HG02852 (cell line): ENCODE measurements at regions not wholly inside any gene's neighbourhood (a gene's known extent, or its start where the extent isn't known, plus 50 kb on each side); places are given as distances from the start of the nearest gene placed in this dataset.

ENCODE experiments used
- ATAC-seq: cut with Tn5 transposase; IDR thresholded peaks from one replicate; pipeline ENCODE4 v1.9.1; 2021; ENCODE audit warnings: mild to moderate bottlenecking, moderate library complexity; ENCODE audit not compliant: unreplicated experiment

DNA sequence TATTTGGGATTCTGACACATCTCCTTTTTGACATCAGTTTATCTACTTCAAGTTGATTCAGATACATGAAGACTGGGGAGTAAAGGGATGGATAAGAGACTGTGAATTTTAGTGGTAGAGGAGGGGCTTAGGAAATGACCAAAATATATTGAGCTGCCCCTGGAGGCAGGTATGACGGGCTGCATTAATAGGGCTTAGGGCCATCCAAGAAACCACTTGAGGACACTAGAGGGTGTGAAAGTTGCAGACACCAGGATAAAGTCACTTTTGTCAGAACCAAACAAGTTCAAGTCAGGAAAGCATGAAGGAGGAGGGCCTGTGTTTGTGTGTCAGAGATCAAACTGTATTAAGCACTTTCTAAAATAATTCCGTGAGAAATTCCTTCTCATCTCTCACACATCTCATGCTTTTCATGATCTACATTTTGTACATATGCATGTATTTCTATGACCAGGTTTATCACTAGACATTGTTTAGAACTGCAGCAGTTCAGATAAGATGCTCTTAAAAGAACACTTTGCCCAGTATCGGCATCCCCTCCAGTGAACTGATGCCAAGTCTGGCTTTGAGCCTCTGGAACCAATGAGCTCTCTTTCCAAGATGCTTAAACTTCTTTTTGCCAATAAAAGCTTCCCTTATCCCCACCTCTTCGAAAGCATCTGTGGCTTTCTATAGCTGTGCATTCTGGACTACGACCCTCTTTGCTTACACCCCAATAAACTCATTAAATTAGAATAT lies 136.9 kb downstream of the SLC38A1 start:
- ATAC-seq = no peak

DNA sequence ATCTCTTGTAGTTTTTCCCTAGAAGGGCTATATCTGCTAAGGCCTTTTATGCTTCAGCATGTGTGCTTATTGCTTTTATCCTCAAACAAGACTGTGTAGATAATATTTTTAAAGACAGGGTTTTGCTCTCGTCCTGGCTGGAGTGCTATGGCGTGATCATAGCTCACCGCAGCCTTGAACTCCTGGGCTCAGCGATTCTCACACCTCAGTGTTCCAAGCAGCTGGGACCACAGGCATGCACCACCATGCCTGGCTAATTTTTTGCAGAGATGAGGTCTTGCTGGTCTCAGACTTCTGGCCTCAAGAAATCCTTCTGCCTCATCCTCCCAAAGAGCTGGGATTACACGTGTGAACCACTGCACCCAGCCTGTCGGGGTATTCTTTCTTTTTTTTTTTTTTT lies 137.3 kb upstream of the SCAF11 start:
- no peak for ATAC-seq

DNA sequence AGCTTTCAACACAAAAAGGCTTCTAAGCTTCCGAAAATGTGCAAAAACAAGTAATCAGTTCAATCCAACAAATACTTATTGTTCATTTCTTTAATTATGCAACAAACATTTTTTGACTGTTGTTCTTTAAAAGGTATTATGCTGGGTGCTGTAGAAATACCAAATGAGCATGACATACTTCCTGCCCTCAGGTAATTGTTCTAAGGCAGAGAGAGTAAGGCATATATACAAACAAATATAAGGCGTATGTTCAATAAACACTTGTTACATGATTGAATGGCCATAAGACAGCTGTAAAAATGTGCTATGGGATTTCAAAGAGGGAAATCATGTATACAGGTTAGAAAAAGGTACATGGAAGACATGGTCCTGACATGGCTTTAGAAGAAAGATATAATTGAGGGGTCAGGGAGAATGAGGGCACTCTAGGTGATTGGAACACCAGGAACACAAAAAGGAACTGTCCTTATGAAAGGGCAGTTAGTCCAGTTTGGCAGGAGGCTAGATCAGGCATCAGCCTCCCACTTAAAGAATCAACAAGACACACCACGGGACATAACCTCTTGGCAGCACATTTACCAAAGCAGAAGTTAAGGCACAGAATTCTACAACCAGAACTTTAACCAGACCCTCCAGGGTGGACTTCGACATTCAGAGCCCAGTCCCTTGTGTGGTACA lies 135.8 kb upstream of the SCAF11 start:
- no peak for ATAC-seq

DNA sequence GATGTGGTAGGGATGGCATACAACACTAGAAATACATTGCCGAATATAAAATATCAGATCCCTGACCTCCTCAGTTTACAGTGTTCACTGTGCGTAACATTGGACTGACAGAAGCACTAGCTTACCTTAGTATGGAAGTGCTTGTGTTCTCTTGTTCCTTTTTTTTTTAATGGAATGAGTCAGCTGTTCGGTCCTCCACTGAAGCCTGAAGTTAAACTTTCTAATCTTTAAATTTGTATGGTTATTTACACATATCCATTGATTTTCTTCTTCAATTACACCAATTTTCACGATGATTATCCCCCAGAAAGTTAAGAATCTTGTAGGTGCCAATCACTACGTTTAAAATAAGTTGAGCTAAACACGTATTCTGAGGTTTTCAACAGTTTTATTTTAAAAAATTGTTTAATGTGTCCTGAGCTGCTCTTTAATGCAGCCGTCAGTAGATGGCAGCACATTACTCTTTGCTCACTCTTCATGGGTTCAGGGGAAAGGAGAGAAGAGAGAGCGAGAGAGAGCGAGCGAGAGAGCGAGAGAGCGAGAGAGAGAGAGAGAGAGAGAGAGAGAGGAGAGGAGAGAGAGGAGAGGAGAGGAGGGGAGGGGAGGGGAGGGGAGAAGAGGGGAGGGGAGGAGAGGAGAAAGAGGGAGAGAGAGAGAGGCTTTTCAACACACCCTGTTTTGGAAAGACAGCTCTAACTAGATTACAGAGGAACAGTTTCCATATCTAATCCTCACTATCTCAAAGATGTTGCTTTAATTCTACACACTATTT lies 134.7 kb upstream of the SCAF11 start:
- no peak for ATAC-seq

DNA sequence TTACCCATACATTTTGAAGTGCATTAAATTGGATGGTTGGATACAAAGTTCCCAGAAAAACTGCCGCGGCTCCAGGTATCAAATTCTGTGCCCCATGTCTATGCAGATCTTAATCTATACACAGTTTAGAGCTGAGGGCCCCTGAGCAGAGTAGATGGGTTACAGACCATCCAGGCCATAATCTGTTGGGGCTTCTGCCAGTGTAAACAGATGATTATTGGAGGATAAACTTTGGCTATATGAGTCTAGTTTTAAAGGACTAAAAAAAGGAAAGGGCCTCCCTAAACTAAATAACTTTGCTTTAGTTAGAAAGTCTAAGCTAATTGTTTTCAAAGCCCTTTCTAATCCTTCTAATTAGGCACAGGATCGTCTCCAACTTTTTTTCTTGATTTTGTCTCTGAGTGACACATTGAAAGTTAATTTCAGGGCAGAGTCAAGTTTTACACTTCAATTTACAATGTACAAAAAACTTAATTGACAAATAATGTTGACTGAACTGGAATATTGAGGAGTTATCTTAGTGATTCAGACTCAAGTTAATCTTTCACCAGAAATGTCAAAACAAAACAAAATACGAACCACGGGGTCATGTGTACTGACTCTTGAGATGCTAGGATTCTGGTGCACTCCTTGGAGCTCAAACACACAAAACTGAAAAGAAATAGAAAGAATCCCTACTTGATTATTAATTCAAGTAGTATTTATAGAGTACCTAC lies 133.9 kb upstream of the SCAF11 start:
- ATAC-seq = no peak

DNA sequence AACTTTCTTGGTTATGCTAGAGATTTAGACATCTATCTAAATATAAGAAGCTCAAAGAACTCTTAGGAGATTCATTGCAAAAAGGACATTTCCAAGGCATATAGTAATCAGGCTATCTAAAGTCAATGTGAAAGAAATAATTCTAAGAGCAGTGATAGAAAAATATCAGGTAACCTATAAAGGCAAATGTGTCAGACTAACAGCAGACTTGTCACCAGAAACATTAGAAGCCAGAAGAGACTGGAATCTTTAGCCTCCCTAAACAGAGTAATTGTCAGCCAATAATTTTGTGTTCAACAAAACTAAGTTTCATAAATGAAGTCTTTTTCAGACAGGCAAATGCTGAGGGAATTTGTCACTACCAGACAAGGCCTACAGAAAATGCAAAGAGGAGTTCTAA lies 122.0 kb upstream of the SCAF11 start:
- ATAC-seq = no peak

DNA sequence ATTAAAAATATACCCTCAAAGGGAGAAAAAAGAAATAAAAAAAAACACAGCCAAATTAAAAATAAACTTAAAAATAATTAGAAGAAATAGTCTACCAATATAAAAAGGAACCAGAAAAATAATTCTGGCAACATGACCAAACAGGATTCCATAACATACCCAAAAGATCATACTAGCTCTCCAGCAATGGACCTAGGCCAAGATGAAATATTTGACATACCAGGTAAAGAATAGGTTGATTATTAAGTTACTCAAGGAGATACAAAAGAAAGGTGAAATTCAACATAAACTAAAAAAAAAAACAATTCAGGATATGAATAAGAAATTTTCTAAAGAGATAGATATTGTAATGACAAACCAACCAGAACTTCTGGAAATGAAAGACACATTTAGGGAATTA lies 121.3 kb upstream of the SCAF11 start:
- ATAC-seq = no peak

DNA sequence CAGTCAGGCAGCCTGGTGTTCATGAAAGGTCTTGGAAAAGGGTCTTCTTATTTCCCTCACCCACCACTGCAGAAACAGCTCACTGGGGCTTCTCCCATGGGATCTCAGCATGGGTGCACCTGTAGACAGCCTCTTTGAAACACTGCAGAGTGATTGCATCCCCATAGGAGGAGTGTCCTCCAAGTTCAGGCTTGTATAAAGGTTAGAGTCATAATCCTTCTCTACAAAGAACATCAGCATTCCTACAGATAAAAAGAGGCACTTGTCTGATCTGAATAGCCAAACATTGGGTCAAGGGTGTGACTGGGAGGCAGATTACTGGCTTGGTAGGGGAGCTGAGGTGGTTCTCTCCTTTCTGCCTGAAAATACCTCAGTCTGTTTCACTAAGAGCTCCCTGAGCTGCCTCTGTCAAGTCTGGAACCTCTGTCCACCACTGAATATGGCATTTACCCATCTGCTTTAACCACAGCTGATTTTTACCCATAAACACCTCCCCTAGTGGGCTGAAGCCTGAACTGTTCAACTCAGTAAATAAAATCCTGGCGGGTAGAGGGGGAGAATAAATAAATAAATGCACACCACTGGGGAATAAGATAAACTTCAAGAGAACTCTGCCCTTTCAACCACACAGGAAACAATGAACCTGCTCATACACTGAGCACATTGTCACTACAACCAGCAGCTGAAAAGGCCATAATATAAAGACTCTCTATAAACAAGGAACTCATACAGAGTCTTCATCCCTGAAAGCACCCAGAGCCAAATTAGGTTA lies 120.7 kb upstream of the SCAF11 start:
- no peak for ATAC-seq

DNA sequence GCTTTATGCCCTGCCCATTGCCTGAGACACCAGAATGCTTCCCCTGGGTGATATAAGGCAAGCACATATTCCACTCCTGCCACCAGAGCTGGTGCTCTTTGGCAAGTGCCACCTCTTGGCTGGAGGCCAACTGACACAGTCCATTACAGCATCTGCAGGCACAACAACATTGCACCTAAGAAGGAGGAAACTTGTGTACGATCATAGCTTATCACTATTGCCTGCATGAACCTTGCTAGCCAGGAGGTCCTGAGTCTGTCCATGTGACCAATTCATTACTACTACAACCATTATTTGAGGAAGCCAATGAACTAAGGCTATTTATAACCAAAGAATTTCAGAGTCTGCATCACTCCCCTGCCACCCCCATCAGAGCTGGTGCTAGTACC lies 119.8 kb upstream of the SCAF11 start:
- ATAC-seq = no peak

DNA sequence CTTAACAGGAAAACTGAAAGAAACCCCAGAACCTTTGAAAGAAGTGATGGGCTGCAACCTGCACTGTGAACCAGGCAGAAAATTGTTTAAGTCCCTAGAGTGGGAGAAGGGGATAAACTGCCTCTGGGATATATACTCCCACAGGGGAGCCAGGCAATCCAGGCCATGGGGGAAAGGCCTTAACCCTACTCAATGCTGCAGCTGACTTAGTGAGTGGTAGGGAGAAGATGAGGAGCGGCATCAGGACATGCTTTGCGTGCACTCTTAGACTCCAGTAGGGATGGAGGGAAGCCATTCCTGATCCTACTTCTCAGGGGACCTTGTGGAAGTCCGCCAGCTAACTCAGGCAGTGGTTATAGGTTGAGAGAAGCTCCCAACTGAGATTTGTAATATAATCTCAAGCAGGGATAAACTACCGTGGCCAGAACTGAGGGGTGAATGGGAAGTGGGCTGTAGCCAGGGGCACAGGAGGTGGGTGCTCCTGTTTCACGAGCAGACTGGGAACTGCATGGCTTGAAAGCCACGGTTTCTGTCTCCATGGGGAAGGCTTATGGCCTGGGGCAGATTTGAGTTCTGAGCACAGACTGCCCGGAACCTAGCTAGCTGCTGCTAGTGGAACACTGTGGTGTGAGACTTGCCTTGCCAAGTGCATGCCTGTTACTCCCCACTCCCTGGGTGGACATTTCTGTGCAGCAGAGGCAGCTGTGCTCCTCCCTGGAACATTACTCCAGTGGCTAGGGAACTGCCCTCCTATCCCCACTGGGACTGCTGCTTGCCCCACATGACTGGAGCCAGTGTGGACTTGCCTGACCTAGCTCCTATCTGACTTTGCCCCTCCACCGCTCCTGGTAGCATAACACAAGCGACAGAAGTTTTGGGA lies 119.2 kb upstream of the SCAF11 start:
- ATAC-seq = no peak

DNA sequence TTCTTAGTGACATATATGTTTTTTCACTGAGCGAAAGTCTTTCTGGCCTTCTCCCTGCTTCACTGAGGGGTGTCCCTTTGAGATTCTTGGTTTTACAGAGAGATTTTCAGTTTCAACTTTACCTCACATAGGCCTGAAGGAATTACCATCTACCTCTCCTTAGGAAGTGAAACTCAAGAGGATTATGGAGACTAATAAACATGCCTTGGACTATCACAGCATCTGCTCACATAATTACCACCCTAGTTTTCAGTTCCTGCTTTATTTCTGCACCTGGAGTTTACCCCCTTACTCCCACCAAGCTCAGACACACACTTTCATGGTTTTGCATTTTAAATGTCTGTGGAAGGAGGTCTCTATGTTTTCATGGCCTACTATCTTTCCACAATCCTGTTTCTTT lies 118.3 kb upstream of the SCAF11 start:
- peak; percentile 92 for ATAC-seq

DNA sequence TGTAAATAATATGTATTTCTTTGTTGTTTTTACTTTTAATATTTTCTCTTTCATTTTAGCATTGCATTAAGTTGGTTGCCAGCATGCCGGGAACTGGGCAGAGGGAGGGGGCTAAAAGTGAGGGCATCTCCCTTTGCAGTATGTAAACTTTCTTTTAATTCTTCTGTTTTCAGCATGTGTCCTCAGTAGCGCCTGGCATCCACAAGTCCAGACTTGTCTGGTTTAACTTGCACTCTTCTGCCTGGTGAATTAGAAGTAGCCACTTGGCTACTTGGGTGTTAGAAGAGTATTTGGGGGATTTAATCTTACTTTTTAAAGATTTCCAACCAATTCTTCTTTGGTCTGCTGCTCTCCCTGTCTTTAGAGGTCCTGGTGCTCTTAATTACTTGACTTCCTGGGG lies 117.2 kb upstream of the SCAF11 start:
- no peak for ATAC-seq

DNA sequence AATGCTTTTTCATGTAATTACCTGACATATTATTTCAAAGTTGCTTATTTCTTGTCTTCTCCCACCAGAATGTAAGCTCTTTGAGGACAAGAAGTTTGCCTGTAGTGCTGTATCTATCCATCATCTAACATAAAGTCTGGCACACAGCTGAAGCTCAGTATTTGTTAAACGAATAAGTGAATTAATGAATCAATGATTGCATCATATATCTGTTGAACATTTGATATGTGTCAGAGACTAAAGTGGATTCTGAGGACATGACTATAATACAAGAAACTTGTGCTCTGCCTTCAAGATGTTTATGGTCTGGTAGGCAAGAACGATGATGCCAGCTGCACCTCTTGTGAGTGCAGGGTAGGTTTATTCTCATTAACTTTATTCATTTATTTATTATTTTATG lies 115.4 kb upstream of the SCAF11 start:
- no peak for ATAC-seq

DNA sequence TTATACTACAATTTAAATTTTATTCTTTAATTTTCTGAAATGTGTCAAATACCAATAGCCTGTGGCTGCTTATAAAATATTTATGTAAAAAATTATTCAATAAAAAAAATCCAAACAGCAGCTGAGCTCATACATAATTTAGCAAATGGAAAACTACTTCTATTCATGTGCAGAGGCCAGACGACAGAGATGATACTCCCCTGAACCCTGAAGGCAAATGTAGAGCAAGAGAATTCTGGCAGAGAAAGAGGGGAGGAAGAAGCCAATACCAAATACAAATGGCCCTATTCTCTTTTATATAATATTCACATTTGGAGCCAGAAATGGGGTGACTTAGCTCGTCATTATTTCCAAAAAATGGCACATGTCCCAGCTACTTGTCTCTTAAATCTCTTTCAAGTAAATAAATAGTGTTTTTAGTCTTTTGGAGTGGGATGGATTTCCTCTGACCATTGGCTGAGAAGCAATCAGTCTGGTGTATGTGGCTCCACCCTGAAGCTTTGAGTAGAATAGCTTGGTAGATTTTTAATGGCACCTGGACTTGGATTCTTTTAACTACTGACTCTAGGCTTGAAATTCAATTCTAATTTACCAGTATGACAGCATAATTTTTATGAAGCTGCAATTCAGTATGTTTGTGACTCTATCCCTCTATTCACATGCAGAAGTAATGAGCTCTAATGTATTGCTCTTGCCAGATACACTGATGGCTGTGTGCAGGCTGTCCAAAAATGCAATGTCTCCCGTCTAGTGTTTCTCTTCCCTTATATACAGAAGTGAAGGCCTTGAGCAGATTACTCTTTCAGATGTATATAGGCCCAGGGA lies 113.4 kb upstream of the SCAF11 start:
- no peak for ATAC-seq

DNA sequence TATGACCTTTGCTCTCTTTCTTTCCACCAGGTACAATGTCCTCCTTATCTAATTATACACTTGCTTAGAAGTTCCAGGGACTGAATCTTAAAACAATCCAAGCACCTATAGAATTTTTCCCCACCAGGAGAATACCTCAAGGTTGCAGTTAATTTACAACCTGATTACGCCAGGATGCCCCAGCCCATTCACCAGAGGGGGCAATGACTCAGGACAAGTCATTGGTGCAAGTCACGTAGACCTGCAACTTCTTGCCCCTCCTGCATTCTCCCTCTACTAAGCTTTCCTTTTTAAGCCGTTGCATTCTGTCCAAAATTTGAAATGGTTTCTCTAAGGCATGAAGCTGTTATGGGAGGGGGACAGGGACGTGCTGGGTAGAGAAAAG lies 111.1 kb upstream of the SCAF11 start:
- ATAC-seq = no peak

DNA sequence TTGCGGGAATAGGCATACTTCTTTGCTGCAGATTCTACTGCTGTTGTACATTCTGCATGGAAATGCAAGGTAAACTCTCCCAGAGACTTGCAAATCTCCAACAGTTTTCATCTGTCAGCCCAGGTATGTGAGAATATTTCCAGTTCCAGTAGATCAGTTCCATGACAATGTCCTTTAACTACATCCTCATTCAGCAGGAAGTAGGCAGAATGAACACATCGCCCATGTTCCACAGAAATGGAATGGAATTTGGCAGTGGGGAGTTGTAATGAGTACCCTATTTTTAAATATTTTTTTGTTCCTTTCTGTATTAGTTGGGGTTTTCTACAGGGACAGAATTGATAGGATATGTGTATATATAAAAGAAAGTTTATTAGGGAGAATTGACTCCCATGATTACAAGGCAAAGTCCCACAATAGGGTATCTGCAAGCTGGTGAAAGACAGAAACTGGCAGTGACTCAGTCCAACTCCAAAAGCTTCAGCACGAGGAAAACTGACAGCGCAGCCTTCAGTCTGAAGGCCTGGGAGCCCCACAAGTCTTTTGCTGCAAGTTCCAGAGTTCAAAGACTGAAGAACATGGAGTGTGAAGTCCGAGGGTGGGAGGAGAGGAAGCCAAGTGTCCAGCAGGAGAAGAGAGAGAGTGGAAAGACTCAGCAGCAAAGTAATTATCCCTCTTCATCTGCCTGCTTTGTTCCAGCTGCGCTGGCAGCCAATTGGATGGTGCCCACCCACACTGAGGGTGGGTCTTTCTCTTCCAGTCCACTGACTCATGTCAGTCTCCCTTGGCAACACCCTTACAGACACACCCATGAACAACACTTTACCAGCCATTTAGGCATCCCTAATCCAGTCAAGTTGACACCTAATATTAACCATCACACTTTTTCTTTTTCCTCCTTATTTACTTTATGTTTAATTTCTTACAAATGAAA lies 110.4 kb upstream of the SCAF11 start:
- ATAC-seq = no peak

DNA sequence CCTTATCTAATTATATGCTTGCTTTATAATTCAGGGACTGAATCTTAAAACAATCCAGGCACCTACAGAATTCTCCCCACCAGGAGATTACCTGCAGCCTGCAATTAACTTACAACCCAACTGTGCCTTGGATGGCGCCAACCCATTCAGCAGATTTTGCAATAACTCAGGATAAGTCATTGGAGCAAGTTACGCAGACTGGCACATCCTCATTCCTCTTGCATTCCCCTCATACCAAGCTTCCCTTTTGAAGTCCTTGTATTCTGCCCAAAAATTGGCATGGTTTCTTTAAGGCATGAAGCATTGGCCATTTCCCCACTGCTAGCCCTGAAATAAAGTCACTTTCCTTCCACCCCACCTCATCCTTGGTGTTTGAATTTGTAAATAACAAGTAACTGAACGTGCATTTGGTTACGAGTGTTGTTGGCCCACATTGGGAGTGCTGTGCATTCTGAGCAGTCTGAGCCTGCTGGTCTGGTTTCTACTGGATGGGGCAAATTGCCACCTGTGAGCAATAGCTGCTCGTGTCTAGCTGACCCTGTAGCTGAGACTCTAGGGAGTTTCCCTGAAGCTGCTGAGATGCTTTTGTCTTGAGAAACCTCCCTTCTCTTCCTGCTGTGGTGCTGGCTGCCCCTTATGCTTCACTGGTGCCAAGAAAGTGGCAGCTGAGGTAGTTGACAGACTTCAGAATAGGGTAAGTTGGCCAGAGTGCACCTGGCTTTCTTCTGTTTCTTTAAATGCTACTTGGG lies 99.2 kb upstream of the SCAF11 start:
- ATAC-seq = no peak
